SIG-M5 treated with dmso at 0.1 percent for 504 hours (cell line): ENCODE measurements at regions not wholly inside any gene's neighbourhood (a gene's known extent, or its start where the extent isn't known, plus 50 kb on each side); places are given as distances from the start of the nearest gene placed in this dataset.
A peak's percentile ranks its signal among the peaks of the same experiment; 100 is the strongest.

ENCODE experiments used
- DNase-seq: peaks from one replicate; lab custom pipeline; 2025; ENCODE audit not compliant: unreplicated experiment; lab: John Stamatoyannopoulos, UW

DNA sequence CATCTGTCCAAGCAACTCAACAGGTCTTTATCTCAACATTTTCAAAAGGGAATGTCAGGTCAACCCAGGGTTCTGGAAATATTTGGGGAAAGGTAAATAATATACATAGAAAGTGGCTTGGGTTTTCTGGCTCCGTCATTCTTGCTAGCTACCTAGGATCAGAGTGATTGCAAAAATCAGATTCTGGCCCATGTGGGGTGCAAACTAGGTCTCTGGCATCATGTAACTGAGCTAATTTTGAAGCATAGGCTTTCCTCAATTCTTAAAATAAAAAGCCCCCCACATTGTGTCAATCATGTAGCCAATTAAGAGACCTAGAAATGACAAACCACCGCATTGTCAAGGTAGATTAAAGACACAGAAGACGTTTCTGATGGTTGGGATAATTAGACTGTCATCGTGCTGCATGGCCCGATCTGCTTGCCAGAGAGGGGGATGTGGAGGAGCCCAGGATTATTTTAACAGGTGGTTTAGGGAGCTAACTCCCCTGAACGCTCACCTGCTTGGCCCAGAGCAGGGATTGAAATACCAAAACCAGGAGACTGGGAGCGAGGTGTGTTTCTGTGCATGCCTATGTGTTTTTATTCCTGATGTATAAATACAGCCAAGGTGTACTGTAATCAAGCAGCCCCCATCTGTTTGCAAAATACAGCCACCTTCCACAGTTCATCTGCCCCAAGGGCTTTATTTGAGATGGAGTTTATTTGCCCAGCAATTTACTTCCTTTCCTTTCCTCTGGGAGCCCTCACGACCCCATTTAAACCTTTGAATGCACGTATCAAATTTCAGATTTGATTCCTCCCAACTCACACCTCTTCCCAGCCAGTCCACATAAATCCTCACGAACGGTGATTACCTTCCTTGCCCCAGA lies 189.5 kb downstream of the TTC8 start:
- DNase-seq, result no peak

DNA sequence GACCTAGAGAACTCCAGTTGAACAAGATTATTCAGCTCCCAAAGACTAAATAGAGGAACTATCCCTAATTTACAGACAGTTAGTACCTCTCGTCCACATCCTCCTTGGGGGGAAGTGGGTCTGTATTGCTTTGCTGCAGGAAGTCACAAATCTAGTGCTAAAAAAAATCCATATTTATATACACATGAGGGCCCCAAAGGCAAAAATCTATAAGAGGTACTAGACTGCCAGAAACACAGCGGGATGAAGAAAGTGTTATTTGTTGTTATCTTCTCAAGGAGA lies 190.1 kb downstream of the TTC8 start:
- peak; percentile 32 for DNase-seq

GRCh38 chr14:89015016-89015415 lies 190.6 kb downstream of the TTC8 start:
- no peak for DNase-seq

- DNase-seq, result no peak
Observed at GRCh38 chr14:89017417-89017816, 193.0 kb downstream of the TTC8 start.

DNA sequence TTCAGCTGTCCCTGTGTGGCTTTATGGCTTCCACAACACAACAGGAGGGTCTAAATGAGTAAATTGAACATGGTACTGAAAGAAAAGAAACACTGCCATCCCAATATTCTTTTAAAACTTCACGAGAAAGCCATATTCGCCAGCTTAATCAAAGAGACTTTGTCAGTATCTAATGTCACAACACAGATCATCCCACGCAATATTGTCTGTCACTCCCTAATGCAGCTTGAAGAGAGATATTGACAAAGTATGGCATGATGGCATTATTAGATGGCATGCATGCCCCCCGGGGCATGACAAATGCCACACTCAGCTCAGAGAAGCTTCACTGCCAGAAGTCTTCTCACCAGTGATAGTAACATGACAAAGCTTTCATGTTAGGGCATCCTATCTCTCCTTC lies 197.8 kb downstream of the TTC8 start:
- DNase-seq, result no peak

DNA sequence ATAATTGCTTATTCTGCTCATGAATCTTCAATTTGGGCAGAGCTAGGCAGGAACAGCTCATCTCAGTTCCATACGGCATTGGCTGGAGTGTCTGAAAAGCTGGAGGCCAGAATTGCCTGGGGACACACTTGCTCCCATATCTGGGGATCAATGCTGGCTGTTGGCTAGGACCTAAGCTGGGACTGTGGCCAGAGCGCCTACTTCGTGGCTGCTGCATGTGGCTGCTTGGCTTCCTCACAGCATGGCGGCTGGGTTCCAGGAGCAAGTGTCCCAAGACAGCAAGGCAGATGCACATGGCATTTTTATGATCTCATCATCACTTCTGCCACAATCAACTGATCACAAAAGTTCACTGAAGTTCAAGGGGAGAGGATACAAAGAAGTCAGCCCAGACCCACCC lies 200.2 kb downstream of the TTC8 start:
- DNase-seq, result no peak

DNA sequence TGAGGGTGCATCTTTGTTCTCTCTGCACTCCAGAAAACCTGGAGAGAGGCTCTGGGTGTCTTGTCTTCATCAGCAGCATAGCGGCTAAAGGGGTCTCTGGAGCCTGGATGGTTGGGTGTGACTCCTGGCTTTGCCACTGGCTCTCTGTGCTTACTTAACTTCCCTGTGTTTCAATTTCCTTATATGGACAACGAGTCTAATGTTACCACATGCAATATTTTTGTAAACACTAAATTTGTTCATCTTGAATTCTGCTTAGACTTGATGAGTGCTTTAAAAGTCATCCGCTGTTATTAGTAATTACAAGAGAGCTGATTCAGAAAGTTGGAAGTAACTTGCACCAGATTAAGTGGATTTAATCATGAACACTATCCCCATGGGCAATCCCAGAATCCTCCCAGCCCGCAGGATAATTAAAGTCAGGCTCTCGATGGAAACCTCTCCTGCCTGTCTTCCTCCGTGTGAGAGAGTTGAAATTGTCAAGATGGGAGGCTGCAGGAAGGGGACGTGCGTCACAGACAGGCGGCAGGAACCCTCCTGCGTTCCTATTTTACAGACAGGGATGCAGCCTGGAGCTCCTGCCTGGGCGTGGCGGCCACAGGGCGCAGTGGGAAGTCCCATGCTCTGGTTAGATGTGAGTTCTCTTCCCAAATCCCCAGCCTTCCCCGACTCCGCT lies 201.2 kb downstream of the TTC8 start:
- DNase-seq, result peak; percentile 44

DNA sequence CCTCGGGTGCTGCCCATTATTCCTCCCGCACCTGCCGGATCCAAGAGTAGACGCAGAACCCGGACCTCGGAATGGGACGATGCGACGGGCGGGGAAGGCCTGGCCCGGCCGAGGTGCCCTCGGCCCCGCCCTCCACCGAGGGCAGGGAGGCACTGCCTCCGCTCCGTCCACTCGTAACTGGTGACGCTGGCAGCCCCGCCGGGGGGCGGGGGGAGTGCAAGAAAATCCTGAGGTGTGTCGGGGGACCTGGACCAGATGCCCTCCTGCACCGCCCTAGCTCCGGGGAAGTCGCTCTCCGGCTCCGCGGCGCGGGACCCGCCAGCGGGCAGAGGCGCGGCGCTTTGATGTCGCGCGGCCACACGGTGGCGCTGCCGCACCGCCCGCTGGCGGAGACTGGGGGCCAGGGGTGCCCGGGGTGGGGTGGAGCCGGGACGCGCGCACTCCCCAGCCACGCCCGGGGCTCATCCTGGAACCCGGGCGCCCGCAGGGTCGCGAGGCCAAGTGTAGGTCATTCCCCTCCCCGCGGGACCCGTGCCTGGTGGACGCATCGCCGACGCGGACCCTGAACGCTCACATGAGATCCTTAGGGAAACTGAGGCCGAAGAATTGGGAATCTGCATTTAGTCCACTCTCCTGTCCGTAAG lies 202.8 kb downstream of the TTC8 start:
- DNase-seq, result peak; percentile 26

GRCh38 chr14:89028462-89029134 lies 204.1 kb downstream of the TTC8 start:
- DNase-seq, result no peak

DNA sequence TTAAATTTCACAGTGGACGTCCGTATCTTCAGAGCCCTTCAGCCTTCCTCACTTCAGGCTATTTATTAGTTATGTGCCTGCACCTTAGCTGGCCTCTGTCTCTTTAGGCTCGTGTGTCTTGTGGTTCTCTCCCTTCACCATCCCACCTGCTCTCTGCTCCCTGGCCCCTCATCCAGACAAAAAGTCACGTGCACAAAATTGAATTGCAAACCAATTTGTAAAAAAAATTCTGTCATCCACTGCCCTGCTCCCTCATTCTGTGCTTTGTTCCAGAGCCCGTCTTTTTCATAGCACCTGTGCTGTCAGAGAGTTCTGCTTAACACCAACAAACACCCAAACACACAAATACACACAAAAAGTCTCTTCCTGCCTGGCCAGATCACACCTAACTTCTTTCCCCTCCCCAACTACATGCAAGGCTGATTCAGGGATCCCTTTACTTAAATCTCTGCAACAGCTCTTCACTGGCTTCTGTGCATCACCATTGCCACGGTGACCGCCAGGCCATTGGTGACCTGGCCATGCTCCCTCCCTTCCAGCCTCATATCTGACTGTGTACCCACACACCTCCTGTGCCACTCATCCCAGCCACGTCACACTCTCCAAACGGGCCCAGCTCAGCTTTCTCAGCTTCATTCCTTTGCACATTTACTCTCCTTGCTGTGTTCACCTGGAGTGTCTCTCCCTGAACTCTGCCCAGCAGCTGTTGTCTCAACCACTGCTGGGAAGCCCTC lies 205.7 kb downstream of the TTC8 start:
- no peak for DNase-seq

DNA sequence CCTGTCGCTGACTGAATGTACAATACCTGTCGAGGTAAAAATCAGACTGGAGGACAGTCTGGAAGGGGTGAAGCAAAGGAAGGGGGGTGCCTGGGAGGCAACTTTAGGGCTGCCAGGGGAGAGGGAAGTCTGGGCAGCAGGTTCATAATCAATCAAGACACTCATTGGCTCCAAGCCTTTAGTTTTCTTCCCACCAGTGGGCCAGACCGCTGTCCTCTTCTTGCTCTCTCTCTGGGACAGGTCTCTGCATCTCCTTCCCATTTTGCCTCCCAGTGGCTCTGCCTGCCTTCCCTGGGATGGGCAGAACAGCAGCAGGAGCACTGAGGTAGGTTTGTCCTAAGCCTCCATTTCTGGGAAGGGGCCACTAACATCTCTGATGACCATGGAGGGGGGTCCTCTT lies 206.5 kb downstream of the TTC8 start:
- DNase-seq, result no peak

GRCh38 chr14:89032086-89032649 lies 207.7 kb downstream of the TTC8 start:
- no peak for DNase-seq

DNA sequence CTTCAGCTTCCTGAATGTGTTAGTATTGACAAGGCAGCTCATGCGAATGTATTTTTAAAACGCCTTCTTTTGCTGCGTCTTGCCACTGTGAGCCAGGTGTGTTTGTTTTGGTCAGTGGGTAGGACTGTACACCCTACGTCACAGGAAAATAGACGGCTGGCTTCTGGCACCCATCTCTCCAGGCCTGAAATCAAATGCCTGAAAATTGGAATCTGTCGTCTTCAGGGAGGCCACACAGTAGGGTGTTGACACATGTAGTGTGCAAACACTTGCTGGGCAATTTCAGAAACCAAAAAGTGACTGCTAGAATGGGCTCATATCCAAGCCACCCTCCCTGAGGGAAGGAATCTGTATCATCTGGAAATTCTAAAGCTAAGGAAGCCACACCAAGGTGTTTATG lies 209.3 kb downstream of the TTC8 start:
- DNase-seq, result no peak

DNA sequence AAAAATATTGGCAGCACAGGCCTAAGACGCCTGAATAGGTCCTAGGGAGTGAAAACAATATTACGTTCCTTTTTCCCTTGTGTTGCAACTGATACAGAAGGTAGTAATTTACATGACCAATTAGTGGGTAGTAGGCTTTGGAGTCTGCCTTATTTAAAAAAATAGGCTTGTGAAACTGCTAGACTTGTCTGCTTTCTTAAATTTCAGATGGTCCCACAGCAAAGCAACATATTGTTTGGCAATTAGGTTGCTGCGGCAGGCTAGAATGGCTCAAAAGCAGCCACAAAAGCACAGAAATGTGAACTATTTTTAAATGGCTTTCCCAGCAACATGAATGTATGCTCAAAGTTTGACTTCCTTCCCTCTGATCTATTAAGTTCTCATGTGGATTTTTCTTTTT lies 211.9 kb downstream of the TTC8 start:
- no peak for DNase-seq

DNA sequence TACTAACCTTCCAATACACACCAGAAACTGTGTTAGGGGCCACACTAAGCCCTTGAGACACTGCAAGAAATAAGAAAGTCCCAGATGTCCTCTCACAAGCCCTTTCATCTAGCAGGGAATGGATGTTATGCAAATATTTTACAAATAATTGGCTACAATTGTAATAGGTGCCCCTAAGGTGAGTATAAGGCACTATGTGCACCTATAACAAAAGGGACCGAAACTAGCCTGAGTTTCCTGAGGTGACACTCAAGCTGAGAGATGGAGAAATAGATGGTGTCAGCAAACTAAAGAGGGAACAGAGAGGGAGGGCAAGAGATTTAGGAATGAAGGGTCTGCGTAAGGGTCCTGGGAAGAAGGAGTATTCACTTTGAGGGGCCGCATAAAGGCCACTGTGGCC lies 212.6 kb downstream of the TTC8 start:
- DNase-seq, result no peak

- DNase-seq, result no peak
Observed at GRCh38 chr14:89040080-89040459, 215.6 kb downstream of the TTC8 start.

DNA sequence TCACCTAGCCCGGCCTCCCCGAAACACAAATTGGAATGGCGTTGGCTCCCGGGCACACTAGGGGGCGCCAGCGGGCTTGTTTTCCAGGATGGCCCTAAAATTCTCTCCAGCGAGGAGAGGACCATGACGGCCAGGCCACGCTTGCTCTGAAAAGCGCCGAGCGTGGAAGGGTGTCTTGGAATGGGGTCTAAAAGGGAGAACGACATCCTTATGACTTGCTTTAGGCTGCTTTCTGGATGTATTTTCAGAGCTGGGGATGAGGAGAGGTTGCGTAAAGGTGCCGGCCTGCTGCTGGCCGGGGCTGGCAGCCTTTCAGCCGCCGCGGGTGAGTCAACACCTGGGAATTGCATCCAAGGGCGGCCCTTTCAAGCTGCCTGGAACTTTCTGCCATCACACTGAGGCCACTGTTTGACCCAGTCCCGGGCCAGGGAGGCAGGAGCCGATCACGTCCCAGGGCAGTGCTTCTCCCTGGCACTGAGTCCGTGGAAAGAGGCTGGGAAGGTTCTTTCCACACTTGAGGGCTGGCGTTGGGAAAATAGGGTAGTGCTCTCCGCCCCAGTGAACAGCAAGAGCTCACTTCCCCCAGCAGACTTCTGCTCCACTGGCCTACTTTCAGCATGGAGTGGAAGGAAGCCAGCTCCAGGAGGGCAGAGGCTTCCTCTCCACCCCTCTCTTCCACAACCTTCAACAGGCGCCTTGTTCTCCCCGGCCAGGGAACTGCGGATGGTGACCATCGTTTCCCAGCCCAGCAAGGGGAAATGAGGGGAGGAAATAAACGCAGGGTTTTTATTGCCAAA lies 216.2 kb downstream of the TTC8 start:
- peak; percentile 70 for DNase-seq

DNA sequence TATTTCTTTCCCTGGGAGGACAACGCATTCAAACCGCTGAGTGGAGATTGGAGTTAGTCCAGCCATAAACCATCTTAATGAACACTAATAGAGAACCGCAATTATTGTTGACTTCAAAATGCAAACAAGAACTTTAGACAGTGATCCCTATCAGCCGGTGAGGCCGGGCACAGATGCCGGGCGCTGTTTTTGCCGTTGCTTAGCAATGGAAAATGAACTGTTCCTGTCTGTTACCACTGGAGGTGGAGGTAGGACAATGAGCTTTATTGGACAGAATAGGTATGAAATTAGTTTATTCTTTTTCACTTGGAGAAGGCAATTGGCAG lies 216.8 kb downstream of the TTC8 start:
- DNase-seq, result no peak

DNA sequence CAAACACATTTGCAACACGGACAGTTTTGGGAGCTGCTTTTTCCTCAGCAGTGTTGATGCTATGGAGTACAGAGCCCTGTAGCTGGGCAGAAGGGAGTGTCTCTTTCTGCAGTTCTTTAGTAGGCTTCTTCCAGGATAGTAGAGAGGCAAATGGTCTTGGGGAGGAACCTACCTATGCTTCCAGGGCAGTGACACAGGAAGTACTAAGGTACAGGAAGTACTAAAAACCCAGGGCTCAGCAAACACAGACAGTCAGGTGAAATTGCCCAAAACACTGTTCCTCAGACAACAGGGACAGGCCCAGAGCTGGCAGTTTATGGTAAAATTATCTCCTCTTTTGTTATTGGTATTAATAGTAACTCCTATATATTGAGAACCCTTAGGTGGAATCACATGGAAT lies 217.6 kb downstream of the TTC8 start:
- no peak for DNase-seq

DNA sequence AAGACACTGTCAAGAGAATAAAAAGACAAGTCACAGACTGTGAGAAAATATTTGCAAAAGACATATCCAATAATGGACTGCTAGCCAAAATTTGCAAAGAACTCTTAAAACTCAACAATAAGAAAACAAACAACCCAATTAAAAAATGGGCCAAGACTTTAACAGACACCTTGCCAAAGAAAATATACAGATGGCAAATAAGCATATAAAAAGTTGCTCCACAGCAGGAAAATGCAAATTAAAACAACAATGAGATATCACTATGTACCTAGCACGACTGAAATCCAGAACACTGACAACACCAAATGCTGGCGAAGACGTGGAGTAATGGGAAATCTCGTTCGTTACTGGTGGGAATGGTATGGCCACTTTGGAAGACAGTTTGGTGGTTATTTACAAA lies 228.9 kb downstream of the TTC8 start:
- DNase-seq, result no peak
